HG03342 (cell line): ENCODE measurements at regions not wholly inside any gene's neighbourhood (a gene's known extent, or its start where the extent isn't known, plus 50 kb on each side); places are given as distances from the start of the nearest gene placed in this dataset.

Experiments
- ATAC-seq: cut with Tn5 transposase; IDR thresholded peaks from one replicate; pipeline ENCODE4 v1.9.1; 2021; ENCODE audit warnings: mild to moderate bottlenecking, moderate library complexity; ENCODE audit not compliant: unreplicated experiment

DNA sequence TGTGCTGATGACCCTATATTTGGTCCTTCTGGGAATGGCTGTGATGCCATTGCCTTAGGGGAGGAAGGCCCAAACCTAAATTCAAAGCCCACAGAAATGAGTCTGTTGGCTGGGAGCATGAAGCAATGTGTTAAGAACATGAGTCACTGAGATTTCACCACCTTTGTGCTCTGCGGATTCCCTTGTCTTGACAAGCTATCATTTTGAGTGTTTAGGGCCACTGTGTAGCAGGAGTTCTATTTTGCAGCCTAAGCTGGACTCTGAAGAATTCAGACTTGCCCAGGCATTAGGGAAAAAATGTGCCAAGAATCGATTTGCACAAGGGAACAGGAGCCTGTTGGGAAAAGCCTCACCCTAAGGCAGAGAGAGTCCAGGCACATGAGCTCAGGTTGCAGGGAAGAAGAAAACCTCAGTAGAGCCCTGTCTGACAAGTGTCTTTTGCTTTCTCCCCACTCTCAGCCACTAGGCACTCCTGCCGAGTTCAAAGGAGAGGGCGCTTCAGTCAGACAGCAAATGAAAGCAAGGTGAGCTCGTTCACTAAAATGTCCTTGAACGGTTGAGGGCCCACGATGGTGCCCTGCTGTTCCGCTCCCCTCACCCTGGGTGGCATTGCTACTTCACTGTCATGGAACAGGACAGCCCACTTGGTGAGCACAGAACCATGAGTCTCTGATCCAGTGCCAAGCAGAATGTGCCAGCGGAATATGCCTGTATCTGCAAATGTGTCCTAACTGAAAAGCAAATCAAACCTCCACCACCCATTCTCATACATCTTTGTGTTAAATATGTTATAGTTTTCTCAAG, 93.6 kb downstream of the PRLHR start:
- no peak for ATAC-seq

- ATAC-seq = no peak
Observed at GRCh38 chr10:118501171-118501570, 94.3 kb downstream of the PRLHR start.

- no peak for ATAC-seq
Observed at GRCh38 chr10:118500477-118501104, 94.9 kb downstream of the PRLHR start.

DNA sequence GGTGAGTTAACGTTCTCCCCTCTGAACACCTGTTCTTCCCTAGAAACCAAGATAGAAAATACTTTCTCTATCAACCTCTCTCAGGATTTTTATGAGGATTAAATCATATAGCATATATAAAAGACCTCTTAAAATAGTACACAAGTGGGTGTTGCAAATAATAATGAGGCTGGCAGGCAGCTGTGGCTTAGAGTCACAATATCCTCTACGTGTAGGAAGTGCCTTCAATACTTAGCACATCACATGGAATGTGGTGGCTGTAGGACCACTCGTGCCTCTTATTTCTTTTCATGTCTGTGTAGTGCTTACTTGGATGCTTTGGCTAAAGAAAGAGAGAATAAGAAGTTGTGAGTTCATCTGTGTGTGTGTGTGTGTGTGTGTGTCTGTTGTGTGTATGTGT, 96.3 kb downstream of the PRLHR start:
- no peak for ATAC-seq

GRCh38 chr10:118498623-118499022, 96.8 kb downstream of the PRLHR start:
- no peak for ATAC-seq

- no peak for ATAC-seq
Observed at GRCh38 chr10:118497227-118497626, 98.2 kb downstream of the PRLHR start.

DNA sequence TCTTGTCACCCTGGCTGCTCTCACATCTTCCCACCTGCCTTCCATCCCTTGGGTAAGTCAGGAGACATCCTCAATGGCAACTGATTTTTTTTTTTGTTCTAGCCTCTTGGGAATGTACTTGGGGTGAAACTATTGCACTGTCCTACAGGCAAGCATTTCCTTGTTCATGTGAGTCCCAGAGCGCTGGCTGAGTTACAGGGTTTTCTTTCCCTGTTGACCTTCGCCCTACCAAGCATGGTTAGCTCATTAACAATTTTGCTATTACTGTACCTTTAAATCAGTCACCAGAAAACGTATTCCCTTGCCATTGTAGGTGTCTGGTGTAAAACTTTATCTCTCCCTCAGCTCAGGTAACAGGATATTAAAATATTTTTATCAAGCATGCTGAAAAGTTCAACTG, 98.9 kb downstream of the PRLHR start:
- no peak for ATAC-seq

- no peak for ATAC-seq
Observed at GRCh38 chr10:118495499-118495898, 99.9 kb downstream of the PRLHR start.

DNA sequence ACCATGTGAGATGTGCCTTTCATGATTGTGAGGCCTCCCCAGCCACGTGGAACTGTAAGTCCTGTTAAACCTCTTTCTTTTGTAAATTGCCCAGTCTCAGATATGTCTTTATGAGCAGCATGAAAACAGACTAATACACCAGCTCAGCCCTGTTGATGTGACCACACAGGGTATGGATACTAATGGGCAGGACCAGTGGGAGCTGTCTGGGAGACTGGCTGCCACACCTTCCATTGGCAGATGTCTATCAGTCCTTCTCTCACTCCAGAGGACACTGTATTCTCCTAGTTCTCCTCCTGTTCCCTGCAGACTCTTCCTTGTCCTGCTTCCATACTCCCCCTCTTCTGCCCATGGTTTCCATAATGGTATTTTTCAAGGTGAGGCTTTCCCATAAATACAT, 104.4 kb downstream of the PRLHR start:
- ATAC-seq = no peak

GRCh38 chr10:118488710-118489497, 106.5 kb downstream of the PRLHR start:
- ATAC-seq = no peak

DNA sequence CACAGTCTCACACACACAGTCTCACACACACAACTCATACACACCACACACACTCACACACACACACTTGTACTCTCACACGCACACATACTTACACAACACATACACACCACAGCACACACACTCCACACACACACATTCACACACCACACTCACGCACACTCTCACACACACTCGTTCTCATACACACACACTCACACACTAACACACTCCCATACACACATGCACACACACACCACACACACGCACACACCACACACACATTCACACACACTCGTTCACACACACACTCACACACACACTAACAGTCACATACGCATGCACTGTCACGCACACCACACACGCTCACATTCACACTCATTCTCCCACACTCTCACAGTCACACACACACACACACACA, 109.8 kb downstream of the PRLHR start:
- ATAC-seq = no peak

GRCh38 chr10:118484152-118484871, 111.1 kb downstream of the PRLHR start:
- ATAC-seq = no peak

DNA sequence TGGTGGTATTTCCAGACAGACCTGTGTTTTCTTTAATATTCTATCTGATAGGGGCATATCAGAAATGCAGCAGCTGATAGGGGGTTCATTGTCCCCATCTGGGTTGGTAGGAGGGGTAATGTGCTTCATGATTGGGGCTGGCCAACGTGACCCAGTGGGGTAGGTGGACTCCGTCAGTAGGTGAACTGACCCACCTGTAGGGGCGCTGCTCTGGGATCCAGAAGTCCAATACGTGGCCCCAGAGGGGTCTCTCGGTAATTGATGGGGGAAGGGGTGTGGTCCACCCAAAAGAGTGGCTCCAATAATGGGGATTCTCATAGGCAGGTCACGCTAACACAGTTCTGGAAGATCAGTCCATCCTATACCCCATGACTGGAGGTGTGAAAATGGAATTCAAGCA, 112.0 kb downstream of the PRLHR start:
- no peak for ATAC-seq

DNA sequence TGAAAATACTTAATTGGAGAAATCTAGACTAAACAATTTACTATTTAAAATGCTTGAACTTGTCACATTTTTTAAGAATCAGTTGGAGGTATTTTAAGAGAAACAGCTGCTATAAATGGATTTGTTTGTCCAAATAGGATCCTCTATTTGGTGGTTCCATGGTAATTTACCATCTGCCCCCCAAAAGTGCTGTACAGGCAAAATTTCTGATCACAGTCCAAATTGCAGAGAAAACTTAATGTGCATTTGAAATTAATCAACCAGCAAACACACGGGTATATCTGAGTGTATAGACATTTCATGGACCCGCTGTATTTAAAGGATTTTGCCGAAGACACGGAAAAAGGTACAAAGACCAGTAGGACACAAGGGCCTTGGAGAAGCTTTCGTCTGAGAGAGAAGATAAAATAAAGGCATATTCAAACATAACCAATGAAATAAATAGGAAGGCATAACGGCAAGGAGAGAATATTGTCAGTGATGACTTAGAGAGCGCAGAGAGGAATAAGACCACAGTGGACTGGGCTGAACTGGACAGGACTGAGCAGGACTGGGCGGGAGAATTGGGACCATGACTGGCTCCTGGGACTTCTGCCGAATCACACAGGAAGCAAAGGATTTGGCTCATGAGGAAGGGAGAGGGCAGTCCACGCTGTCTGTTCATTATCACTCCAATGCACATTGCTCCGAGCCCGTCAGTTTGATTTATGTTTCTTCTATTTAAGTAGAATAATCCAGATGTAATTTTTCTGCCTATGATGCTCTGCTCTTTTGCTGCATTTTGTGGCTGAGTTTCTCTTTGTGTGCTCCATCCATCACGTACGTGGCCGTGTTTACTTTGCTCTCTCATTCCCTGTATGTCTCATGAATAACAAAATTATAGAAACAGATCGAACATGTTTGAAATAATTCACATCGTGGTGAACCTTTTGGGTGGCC, 112.8 kb downstream of the PRLHR start:
- ATAC-seq = no peak

- no peak for ATAC-seq
Observed at GRCh38 chr10:118481871-118482270, 113.6 kb downstream of the PRLHR start.

DNA sequence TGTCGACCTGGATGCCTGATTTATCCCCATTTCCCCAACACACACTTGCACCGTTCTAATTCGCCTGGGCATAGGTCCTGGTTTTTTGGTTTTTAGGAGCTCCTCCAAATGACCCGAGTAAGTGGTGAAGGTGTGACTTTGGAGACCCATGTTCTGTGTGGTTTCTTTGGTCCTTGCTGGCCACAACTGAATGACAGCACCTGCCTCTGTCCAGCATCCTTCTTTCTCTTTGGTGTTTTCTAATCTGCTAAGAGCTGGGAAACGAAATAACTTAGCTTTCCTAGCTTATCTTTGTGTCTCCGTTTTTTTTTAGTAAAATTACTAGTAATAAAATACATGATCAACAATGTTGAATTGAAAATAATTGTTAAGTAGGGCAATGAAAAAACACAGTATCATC, 120.2 kb downstream of the PRLHR start:
- ATAC-seq = no peak

GRCh38 chr10:118474111-118474510, 121.3 kb downstream of the PRLHR start:
- ATAC-seq = no peak

DNA sequence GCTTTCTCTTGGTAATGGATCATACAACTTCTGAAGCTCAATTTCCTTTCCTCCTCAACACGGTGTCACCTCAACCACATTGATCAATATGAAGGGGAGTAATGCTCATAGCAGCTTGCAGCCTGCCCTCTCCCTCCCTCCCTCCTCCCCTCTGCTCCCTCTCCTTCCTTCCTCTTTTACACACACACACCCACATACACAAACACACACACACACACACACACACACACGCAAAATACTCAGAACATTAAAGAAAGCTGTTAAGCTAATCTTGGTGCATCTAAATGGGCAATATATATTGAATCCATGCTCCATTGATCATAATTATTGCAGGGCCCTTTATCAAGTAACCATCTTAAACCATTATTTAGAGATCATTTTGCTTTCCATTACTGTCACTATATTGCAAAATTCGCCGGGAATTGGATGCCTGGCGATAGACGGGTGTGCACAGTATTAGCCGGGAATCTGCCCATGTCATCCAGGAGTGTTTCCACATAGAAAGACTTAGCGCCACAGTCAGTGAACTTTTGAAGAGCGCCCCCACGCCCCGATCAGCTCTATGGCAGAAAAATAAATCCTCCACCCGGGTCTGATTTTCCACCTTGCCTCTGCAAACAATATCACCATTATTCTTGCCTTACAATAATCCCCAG, 122.0 kb downstream of the PRLHR start:
- ATAC-seq = no peak

DNA sequence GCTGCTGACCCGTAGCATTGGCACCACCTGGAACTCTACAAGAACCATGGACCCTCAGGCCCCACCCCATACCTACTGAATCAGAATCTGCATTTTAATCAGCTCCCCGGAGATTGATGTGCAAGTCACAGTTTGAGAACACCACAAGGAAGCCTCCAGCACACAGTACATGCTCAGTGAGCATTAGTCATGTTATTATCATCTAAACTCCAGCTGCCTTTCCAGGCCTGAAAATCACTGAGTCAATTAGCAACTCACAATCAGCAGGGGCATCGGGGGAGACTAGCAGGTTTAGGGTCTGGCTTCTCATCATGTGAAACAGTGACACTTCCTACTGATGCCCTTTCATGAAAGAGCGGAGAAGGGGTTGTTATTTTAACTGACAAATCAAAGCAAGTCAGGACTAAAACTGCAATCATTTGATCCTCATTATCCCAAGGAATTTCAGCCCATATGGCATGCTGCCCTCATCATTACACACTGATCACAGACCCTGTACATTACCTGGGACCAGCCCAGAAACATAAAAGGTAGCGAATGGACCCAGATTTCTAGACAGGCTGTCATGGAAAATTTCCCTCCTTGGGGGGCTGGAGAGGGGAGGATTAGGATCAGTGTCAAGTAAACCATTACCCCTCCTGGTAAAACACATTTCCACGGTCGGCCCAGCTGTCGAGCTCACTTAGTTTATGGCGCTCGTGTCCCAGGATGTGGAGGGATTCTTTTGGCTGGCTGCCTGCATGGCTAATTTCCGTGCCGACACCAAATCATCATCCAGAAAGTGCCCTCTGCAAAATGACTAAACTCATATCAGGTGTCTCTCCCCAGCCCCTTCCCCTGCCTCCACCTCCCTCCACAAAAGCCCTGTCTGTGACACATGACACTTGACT, 122.8 kb downstream of the PRLHR start:
- no peak for ATAC-seq
